ENCODE measurements at regions not wholly inside any gene's neighbourhood (a gene's known extent, or its start where the extent isn't known, plus 50 kb on each side); places are given as distances from the start of the nearest gene placed in this dataset.

- no peak for TF ChIP-seq CTCF (IDR thresholded peaks at IDR 0.05; ENCODE audit: borderline replicate concordance, extremely low read depth, insufficient read depth)
- no peak overlapping the region for H3K4me3 ChIP-seq (ENCODE audit: low read length in 3 of 3)
- H3K36me3 ChIP-seq (ENCODE audit: control insufficient read depth in 2 of 3, insufficient read depth in 3 of 3, low read length in 3 of 3) = no peaks in the 10 kb centered on the region
- H3K9me3 ChIP-seq (ENCODE audit: control insufficient read depth in 2 of 3, insufficient read depth in 1 of 3, low read length in 3 of 3) = no peaks in the 10 kb centered on the region
- DNase-seq (no peak), FAIRE-seq (no peak)
- intact Hi-C loops (cut with DNase I) = no loop called here
- H3K27me3 ChIP-seq (ENCODE audit: control insufficient read depth, insufficient read depth, low read length) = no peaks in the 10 kb centered on the region
- H3K9ac ChIP-seq (ENCODE audit: low read length in 3 of 3) = no peak overlapping the region
- H3K4me1 ChIP-seq (ENCODE audit: control insufficient read depth in 2 of 3, insufficient read depth in 2 of 3, low read depth in 1 of 3, low read length in 3 of 3) = no peaks in the 10 kb centered on the region
- H3K27ac ChIP-seq (ENCODE audit: low read depth in 2 of 2, low read length in 2 of 2) = no peak overlapping the region
Measured at GRCh38 chr7:113483657-113484056, 365.3 kb upstream of the SMIM30 start.

DNA sequence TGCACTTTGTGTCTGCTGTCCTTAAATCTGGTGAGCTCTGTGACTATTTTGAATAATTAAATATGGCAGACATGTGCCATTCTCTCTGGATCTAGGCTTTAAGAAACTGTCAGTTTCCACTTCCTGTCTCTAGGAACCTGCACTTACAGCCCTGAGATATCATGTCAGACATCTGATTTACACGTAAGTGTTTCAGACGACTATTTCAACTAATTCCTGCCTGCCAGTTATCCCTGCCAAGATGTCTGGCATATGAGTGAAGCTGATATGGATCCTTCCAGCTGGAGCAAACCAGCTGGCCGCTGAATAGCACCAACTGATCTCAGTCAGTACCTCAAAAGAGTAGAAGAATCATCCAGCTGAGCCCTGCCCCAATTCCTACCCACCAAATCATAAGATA lies 362.2 kb upstream of the SMIM30 start:
- DNase-seq = no peak
- intact Hi-C loops (cut with DNase I) = no loop called here
- no peak for FAIRE-seq
- Histone ChIP-seq H3K9ac (ENCODE audit: low read length in 3 of 3) (no peak overlapping the region), H3K4me3 (ENCODE audit: low read length in 3 of 3) (no peak overlapping the region), H3K36me3 (ENCODE audit: control insufficient read depth in 2 of 3, insufficient read depth in 3 of 3, low read length in 3 of 3) (no peaks in the 10 kb centered on the region), H3K27ac (ENCODE audit: low read depth in 2 of 2, low read length in 2 of 2) (no peak overlapping the region), H3K4me1 (ENCODE audit: control insufficient read depth in 2 of 3, insufficient read depth in 2 of 3, low read depth in 1 of 3, low read length in 3 of 3) (no peaks in the 10 kb centered on the region), H3K27me3 (ENCODE audit: control insufficient read depth, insufficient read depth, low read length) (no peaks in the 10 kb centered on the region), H3K9me3 (ENCODE audit: control insufficient read depth in 2 of 3, insufficient read depth in 1 of 3, low read length in 3 of 3) (no peaks in the 10 kb centered on the region)
- TF ChIP-seq CTCF (IDR thresholded peaks at IDR 0.05; ENCODE audit: borderline replicate concordance, extremely low read depth, insufficient read depth) = no peak

DNA sequence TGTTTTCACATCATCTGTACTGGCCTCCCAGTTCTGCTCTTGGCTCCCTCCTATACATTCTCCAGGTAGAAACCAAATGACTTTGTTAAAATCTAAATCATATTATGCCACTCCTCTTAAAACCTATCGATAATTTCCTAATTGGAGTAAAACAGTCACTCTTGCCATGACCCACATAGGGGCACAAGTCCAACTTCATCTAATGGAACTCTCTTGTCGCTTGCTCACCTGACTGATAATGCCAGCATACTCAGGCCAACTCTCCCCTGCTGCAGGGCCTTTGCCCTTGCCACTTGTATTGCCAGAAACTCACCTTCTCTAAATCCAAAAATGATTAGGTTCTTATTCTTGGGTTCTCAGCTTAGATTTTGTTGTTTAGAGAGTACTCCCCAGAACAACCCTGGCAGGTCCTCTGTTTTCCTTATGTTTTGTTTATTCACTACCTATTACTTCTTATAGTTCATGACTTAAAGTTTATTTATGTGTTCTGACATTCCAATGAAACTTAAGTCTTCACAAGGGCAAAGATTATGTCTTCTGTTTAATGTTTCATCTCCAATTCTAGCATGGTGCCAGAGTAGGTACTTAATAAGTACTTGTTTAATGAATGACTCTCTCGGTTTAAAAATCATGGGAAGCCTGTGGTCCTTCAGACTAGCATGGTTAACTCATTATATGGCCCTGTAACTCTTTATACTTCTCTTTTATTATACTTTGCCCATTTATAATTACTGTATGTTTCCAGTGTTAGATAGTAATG lies 345.9 kb upstream of the SMIM30 start:
- Histone ChIP-seq H3K4me1 (ENCODE audit: control insufficient read depth in 2 of 3, insufficient read depth in 2 of 3, low read depth in 1 of 3, low read length in 3 of 3) (peaks cover 0 to 18% (median 0%) of the 10 kb centered on the region in 3 donors), H3K9ac (ENCODE audit: low read length in 3 of 3) (no peak overlapping the region), H3K27me3 (ENCODE audit: control insufficient read depth, insufficient read depth, low read length) (no peaks in the 10 kb centered on the region), H3K9me3 (ENCODE audit: control insufficient read depth in 2 of 3, insufficient read depth in 1 of 3, low read length in 3 of 3) (no peaks in the 10 kb centered on the region), H3K36me3 (ENCODE audit: control insufficient read depth in 2 of 3, insufficient read depth in 3 of 3, low read length in 3 of 3) (no peaks in the 10 kb centered on the region), H3K4me3 (ENCODE audit: low read length in 3 of 3) (peak overlapping the region in 1 of 3 donors; percentile 4), H3K27ac (ENCODE audit: low read depth in 2 of 2, low read length in 2 of 2) (peak overlapping the region; percentile 51 to 59)
- intact Hi-C loops (cut with DNase I) = no loop called here
- no peak for TF ChIP-seq CTCF (IDR thresholded peaks at IDR 0.05; ENCODE audit: borderline replicate concordance, extremely low read depth, insufficient read depth)
- FAIRE-seq = peak; percentile 80
- peak in 2 of 5 donors; percentile 19 to 29 for DNase-seq

Data from kidney (tissue), 13 donors.